ENCODE measurements at regions not wholly inside any gene's neighbourhood (a gene's known extent, or its start where the extent isn't known, plus 50 kb on each side); places are given as distances from the start of the nearest gene placed in this dataset.

DNA sequence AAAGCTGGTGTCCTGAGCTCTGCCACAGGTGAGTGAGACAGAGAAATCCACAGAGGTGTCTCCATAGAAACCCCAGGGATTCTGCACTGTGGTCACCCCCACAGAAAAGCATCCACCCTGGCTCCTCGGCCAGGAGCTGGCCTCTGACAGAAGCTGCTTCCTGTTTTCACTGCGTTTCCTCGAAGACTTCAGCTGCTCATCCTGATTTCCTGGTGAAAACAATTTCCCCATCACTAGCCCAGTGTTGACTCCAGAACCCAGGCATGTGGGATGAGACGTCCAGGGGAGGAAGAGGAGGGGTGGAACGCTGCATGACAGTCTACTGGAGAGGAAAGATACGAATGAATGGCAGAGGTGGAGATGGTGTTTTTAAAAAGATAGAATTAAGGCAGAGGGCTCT is 60.3 kb upstream of the GPR45 start:
- intact Hi-C loops (cut with DNase I; ENCODE audit: low total_unique reads), result no loop called here
- no peak overlapping the region for H3K4me3 ChIP-seq
- H3K27ac ChIP-seq, result no peak overlapping the region
- TF ChIP-seq POLR2A (IDR thresholded peaks at IDR 0.05), result no peak
- no peak for TF ChIP-seq POLR2AphosphoS5 (IDR thresholded peaks at IDR 0.05)
- TF ChIP-seq, protein P1, sequence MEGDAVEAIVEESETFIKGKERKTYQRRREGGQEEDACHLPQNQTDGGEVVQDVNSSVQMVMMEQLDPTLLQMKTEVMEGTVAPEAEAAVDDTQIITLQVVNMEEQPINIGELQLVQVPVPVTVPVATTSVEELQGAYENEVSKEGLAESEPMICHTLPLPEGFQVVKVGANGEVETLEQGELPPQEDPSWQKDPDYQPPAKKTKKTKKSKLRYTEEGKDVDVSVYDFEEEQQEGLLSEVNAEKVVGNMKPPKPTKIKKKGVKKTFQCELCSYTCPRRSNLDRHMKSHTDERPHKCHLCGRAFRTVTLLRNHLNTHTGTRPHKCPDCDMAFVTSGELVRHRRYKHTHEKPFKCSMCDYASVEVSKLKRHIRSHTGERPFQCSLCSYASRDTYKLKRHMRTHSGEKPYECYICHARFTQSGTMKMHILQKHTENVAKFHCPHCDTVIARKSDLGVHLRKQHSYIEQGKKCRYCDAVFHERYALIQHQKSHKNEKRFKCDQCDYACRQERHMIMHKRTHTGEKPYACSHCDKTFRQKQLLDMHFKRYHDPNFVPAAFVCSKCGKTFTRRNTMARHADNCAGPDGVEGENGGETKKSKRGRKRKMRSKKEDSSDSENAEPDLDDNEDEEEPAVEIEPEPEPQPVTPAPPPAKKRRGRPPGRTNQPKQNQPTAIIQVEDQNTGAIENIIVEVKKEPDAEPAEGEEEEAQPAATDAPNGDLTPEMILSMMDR (IDR thresholded peaks at IDR 0.05 in 8 of 11, conservative IDR thresholded peaks at IDR 0.05 in 3 of 11), result no peak
- peaks cover 0 to 13% (median 0%) of the 10 kb centered on the region in 7 donors for H3K27me3 ChIP-seq (replicated peaks in 1 of 7)
- H3K9me3 ChIP-seq, result no peaks in the 10 kb centered on the region
- H3K4me1 ChIP-seq, result peaks cover 0 to 13% (median 4%) of the 10 kb centered on the region in 6 donors
- DNase-seq, result no peak
- 23 to 37% (median 24%) methylated on average over 6 of the region's 6 CpGs for WGBS, 5 donors
- H3K36me3 ChIP-seq, result no peaks in the 10 kb centered on the region

DNA sequence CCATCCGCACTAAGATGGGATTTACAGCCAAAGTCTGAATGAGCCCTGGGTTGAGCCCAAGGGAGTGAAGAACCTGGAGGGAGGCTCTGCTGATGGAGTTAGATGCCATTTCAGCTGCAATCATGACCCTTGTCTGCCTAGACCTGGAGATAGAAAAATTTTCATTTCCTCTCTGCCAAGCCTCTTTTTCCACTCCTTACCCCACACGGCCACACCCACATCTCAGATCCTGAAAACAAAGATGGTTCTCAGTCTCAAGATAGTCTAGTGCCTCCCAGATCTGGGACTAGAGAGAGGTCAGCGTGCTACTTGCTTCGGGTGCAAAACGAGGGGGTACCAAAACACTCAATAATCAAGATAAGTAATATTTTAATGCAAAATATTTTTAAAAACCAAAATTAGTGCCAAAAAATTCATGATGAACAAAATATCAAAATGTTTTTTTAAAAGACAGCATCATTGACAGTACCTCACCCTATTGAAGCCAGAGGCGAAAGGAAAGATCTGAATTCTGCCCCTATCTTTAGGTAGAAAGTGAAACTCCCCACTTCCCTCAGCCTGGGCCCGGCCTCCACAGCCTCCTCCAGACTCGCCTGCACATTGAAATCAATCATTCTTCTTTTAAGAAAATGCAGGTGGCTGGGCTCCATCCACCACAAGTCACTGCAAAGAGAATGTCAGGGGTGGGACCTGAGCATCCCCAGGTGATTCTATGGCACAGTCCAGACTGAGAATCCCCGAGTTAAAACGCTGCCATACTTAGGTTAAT is 57.8 kb upstream of the GPR45 start:
- Histone ChIP-seq H3K9me3 (no peaks in the 10 kb centered on the region), H3K4me3 (no peak overlapping the region), H3K27me3 (replicated peaks in 1 of 7) (peaks cover 0 to 13% (median 0%) of the 10 kb centered on the region in 7 donors), H3K27ac (no peak overlapping the region), H3K4me1 (peaks cover 0 to 8% (median 0%) of the 10 kb centered on the region in 6 donors), H3K36me3 (no peaks in the 10 kb centered on the region)
- TF ChIP-seq POLR2AphosphoS5 (IDR thresholded peaks at IDR 0.05), result no peak
- no peak for TF ChIP-seq POLR2A (IDR thresholded peaks at IDR 0.05)
- TF ChIP-seq, protein P1 (IDR thresholded peaks at IDR 0.05 in 8 of 11, conservative IDR thresholded peaks at IDR 0.05 in 3 of 11), result no peak
- intact Hi-C loops (cut with DNase I; ENCODE audit: low total_unique reads), result no loop called here
- no peak for DNase-seq
- WGBS, 5 donors, result 71 to 83% (median 81%) methylated on average over 10 of the region's 10 CpGs

DNA sequence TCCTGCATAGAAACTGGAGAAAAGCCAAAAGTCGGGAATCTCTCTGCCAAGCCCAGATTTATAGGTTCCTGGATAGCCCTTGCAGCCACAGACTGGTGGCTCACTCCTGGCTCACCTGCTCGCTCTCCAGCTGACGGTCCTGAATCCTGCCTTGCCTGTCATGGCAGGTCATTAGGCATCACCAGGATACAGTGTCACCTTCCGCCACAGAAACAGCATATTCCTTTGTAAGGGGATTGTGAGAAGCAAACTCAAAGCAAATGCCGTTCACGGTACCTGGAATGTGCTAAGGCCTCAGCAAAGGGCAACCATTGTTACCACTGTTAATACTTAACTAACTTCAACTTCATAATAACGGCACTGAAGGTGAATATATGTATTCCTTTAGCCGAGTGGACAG is 57.1 kb upstream of the GPR45 start:
- Histone ChIP-seq H3K27ac (no peak overlapping the region), H3K9me3 (peaks cover 0 to 1% (median 0%) of the 10 kb centered on the region in 8 donors), H3K36me3 (no peaks in the 10 kb centered on the region), H3K4me3 (no peak overlapping the region), H3K27me3 (replicated peaks in 1 of 7) (peaks cover 0 to 13% (median 0%) of the 10 kb centered on the region in 7 donors), H3K4me1 (peaks cover 0 to 8% (median 0%) of the 10 kb centered on the region in 6 donors)
- TF ChIP-seq POLR2AphosphoS5 (IDR thresholded peaks at IDR 0.05) (no peak), POLR2A (IDR thresholded peaks at IDR 0.05) (no peak)
- TF ChIP-seq, protein P1 (IDR thresholded peaks at IDR 0.05 in 8 of 11, conservative IDR thresholded peaks at IDR 0.05 in 3 of 11), result no peak
- no peak for DNase-seq
- intact Hi-C loops (cut with DNase I; ENCODE audit: low total_unique reads), result no loop called here
- WGBS, 5 donors, result 87 to 92% (median 89%) methylated on average over 8 of the region's 8 CpGs

DNA sequence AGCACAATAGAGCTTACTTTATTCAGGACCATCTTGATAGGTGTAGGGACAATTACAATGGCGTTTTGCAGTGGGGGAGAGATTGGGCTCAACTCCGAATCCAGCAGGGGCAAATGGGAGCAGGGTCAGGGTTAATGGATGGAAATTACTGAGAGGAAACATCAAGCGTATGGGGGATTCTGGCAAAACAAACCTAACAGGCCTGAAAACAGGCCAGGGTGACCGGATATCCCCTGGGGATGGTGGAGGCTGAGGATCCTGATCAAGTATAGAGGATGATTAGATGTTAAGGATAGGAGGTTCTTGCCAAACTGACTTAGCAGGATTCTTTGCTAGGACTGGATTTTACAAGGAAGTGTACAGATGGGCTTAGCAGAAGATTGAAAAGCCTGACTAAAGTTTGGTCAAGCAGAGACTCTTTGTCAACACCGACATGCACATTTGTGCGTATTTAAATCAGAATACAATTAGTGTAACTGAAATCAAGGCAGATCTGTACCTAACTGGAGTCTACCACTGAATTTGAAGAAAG is 54.5 kb upstream of the GPR45 start:
- Histone ChIP-seq H3K9me3 (peaks cover 0 to 17% (median 8%) of the 10 kb centered on the region in 8 donors), H3K4me1 (no peaks in the 10 kb centered on the region), H3K27me3 (replicated peaks in 1 of 7) (peaks cover 0 to 5% (median 0%) of the 10 kb centered on the region in 7 donors), H3K36me3 (no peaks in the 10 kb centered on the region), H3K27ac (no peak overlapping the region), H3K4me3 (no peak overlapping the region)
- WGBS, 5 donors, result 63 to 88% (median 78%) methylated on average over 6 of the region's 6 CpGs
- intact Hi-C loops (cut with DNase I; ENCODE audit: low total_unique reads), result no loop called here
- DNase-seq, result no peak
- TF ChIP-seq POLR2AphosphoS5 (IDR thresholded peaks at IDR 0.05) (no peak), POLR2A (IDR thresholded peaks at IDR 0.05) (no peak)
- TF ChIP-seq, protein P1 (IDR thresholded peaks at IDR 0.05 in 8 of 11, conservative IDR thresholded peaks at IDR 0.05 in 3 of 11), result no peak
